ENCODE measurements at regions not wholly inside any gene's neighbourhood (a gene's known extent, or its start where the extent isn't known, plus 50 kb on each side); places are given as distances from the start of the nearest gene placed in this dataset.
"Not testable (repeated sequence)": the region's sequence is repeated elsewhere in the genome, so short reads cannot be mapped to it uniquely, and the experiment has no call there.

DNA sequence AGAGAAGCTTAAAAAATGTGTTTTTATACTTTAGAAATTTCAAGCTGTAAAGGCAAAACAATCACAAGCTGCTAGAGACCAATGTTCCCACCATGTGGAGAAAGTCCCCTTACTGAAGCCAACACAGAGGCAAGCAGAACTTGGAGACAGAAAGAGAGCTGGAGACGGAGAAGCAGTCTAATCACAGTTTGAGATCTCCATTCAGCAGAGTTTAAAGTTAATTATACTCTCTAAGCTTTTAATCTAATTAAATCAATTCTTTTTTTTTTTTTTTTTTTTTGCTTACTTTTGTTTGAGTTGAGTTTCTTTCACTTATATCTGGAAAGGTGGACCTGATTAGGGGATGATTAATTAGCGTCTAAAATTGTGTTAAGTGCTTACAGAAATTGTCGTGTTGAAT is 1534.3 kb downstream of the MAT2B start:
- DNase-seq (ENCODE audit: low read depth, low spot score) (no peak), FAIRE-seq (no peak)
- dilution Hi-C loops (cut with MboI; ENCODE audit: extremely low pct_ligation_motif_present, low sequenced_read_pairs) = no loop called here
- H3K9ac ChIP-seq (ENCODE audit: control insufficient read depth, extremely low read depth, insufficient read depth, low read length) = no peak overlapping the region
- H3K4me1 ChIP-seq (ENCODE audit: control insufficient read depth, extremely low read depth, insufficient read depth, low read length) = no peaks in the 10 kb centered on the region
- H3K9me3 ChIP-seq (ENCODE audit: control insufficient read depth, low read depth, low read length) = no peaks in the 10 kb centered on the region
- no peaks in the 10 kb centered on the region for H3K27me3 ChIP-seq (ENCODE audit: control insufficient read depth, extremely low read depth, insufficient read depth, low read length)
- H3K4me3 ChIP-seq (ENCODE audit: control insufficient read depth in 2 of 3, extremely low read depth in 1 of 3, insufficient read depth in 2 of 3, low read depth in 1 of 3, low read length in 3 of 3) = no peak overlapping the region
- no peaks in the 10 kb centered on the region for H4K20me1 ChIP-seq (ENCODE audit: control insufficient read depth, extremely low read depth, insufficient read depth, low read length)
- H3K27ac ChIP-seq (ENCODE audit: control insufficient read depth, insufficient read depth, low read length) = no peak overlapping the region
- no peaks in the 10 kb centered on the region for H3K9me1 ChIP-seq (ENCODE audit: control insufficient read depth, extremely low read depth, insufficient read depth, low read length)
- no peaks in the 10 kb centered on the region for H3K79me2 ChIP-seq (ENCODE audit: control insufficient read depth, insufficient read depth, low read length)
- H3K36me3 ChIP-seq (ENCODE audit: control insufficient read depth in 2 of 2, extremely low read depth in 1 of 2, insufficient read depth in 2 of 2, low read length in 2 of 2) = no peaks in the 10 kb centered on the region
- no peak overlapping the region for H2AFZ ChIP-seq (ENCODE audit: control insufficient read depth, low read length)
- TF ChIP-seq, protein P1, sequence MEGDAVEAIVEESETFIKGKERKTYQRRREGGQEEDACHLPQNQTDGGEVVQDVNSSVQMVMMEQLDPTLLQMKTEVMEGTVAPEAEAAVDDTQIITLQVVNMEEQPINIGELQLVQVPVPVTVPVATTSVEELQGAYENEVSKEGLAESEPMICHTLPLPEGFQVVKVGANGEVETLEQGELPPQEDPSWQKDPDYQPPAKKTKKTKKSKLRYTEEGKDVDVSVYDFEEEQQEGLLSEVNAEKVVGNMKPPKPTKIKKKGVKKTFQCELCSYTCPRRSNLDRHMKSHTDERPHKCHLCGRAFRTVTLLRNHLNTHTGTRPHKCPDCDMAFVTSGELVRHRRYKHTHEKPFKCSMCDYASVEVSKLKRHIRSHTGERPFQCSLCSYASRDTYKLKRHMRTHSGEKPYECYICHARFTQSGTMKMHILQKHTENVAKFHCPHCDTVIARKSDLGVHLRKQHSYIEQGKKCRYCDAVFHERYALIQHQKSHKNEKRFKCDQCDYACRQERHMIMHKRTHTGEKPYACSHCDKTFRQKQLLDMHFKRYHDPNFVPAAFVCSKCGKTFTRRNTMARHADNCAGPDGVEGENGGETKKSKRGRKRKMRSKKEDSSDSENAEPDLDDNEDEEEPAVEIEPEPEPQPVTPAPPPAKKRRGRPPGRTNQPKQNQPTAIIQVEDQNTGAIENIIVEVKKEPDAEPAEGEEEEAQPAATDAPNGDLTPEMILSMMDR (optimal IDR thresholded peaks at IDR 0.05 in 1 of 3, IDR thresholded peaks at IDR 0.05 in 1 of 3, conservative IDR thresholded peaks at IDR 0.05 in 1 of 3; ENCODE audit: extremely low read depth in 1 of 3, insufficient read depth in 2 of 3, low read length in 3 of 3) = no peak
- TF ChIP-seq EZH2 (IDR thresholded peaks at IDR 0.05; ENCODE audit: low read length) = no peak
- no peak overlapping the region for H3K4me2 ChIP-seq (ENCODE audit: control insufficient read depth, extremely low read depth, insufficient read depth, low read depth, low read length)

DNA sequence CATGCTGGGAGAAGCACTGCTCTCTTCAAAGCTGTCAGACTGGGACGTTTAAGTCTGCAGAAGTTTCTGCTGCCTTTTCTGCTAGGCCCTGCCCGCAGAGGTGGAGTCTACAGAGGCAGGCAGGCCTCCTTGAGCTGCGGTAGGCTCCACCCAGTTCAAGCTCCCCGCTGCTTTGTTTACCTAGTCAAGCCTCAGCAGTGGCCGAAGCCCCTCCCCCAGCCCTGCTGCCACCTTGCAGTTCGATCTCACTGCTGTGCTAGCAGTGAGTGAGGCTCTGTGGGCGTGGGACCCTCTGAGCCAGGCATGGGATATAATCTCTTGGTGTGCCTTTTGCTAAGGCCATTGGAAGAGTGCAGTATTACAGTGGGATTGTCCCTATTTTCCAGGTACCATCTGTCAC is 1540.5 kb downstream of the MAT2B start:
- H3K27me3 ChIP-seq (ENCODE audit: control insufficient read depth, extremely low read depth, insufficient read depth, low read length); H3K27ac ChIP-seq (ENCODE audit: control insufficient read depth, insufficient read depth, low read length); H3K4me3 ChIP-seq (ENCODE audit: control insufficient read depth in 2 of 3, extremely low read depth in 1 of 3, insufficient read depth in 2 of 3, low read depth in 1 of 3, low read length in 3 of 3); FAIRE-seq; H3K4me2 ChIP-seq (ENCODE audit: control insufficient read depth, extremely low read depth, insufficient read depth, low read depth, low read length); H3K9me1 ChIP-seq (ENCODE audit: control insufficient read depth, extremely low read depth, insufficient read depth, low read length); H3K4me1 ChIP-seq (ENCODE audit: control insufficient read depth, extremely low read depth, insufficient read depth, low read length); H3K9me3 ChIP-seq (ENCODE audit: control insufficient read depth, low read depth, low read length); H4K20me1 ChIP-seq (ENCODE audit: control insufficient read depth, extremely low read depth, insufficient read depth, low read length); DNase-seq (ENCODE audit: low read depth, low spot score); H3K79me2 ChIP-seq (ENCODE audit: control insufficient read depth, insufficient read depth, low read length); H3K9ac ChIP-seq (ENCODE audit: control insufficient read depth, extremely low read depth, insufficient read depth, low read length); H2AFZ ChIP-seq (ENCODE audit: control insufficient read depth, low read length); H3K36me3 ChIP-seq (ENCODE audit: control insufficient read depth in 2 of 2, extremely low read depth in 1 of 2, insufficient read depth in 2 of 2, low read length in 2 of 2); dilution Hi-C loops (cut with MboI; ENCODE audit: extremely low pct_ligation_motif_present, low sequenced_read_pairs): not testable (repeated sequence)

DNA sequence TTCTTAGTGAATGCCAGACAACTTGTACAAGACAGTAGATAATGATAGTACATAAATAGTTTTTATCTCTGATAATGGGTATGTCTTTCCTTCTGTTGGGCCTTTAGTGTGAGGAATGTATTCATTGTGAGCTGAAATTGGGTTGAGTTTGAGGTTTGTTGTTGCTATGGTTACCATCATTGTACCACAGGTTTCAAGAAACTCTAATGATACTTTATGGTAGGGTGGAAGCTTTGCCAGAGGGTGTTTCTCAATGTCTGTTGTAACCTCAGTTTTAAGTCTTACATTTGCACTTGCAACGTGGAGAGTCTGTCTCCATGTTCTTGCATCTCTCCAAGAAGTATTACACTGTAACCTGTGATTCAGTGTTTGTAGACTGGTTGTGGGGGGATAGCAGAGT is 1550.1 kb downstream of the MAT2B start:
- H3K4me2 ChIP-seq (ENCODE audit: control insufficient read depth, extremely low read depth, insufficient read depth, low read depth, low read length) = no peak overlapping the region
- H4K20me1 ChIP-seq (ENCODE audit: control insufficient read depth, extremely low read depth, insufficient read depth, low read length) = no peaks in the 10 kb centered on the region
- no peaks in the 10 kb centered on the region for H3K27me3 ChIP-seq (ENCODE audit: control insufficient read depth, extremely low read depth, insufficient read depth, low read length)
- H3K79me2 ChIP-seq (ENCODE audit: control insufficient read depth, insufficient read depth, low read length) = no peaks in the 10 kb centered on the region
- no peak overlapping the region for H2AFZ ChIP-seq (ENCODE audit: control insufficient read depth, low read length)
- DNase-seq (ENCODE audit: low read depth, low spot score) = no peak
- no peaks in the 10 kb centered on the region for H3K9me1 ChIP-seq (ENCODE audit: control insufficient read depth, extremely low read depth, insufficient read depth, low read length)
- dilution Hi-C loops (cut with MboI; ENCODE audit: extremely low pct_ligation_motif_present, low sequenced_read_pairs) = no loop called here
- H3K36me3 ChIP-seq (ENCODE audit: control insufficient read depth in 2 of 2, extremely low read depth in 1 of 2, insufficient read depth in 2 of 2, low read length in 2 of 2) = no peaks in the 10 kb centered on the region
- no peaks in the 10 kb centered on the region for H3K9me3 ChIP-seq (ENCODE audit: control insufficient read depth, low read depth, low read length)
- no peak overlapping the region for H3K27ac ChIP-seq (ENCODE audit: control insufficient read depth, insufficient read depth, low read length)
- H3K4me3 ChIP-seq (ENCODE audit: control insufficient read depth in 2 of 3, extremely low read depth in 1 of 3, insufficient read depth in 2 of 3, low read depth in 1 of 3, low read length in 3 of 3) = no peak overlapping the region
- no peak for TF ChIP-seq EZH2 (IDR thresholded peaks at IDR 0.05; ENCODE audit: low read length)
- TF ChIP-seq, protein P1 (optimal IDR thresholded peaks at IDR 0.05 in 1 of 3, IDR thresholded peaks at IDR 0.05 in 1 of 3, conservative IDR thresholded peaks at IDR 0.05 in 1 of 3; ENCODE audit: extremely low read depth in 1 of 3, insufficient read depth in 2 of 3, low read length in 3 of 3) = no peak
- no peak for FAIRE-seq
- H3K9ac ChIP-seq (ENCODE audit: control insufficient read depth, extremely low read depth, insufficient read depth, low read length) = no peak overlapping the region
- H3K4me1 ChIP-seq (ENCODE audit: control insufficient read depth, extremely low read depth, insufficient read depth, low read length) = no peaks in the 10 kb centered on the region

Measured in keratinocyte (primary cell).